K562 (cell line): ENCODE measurements at regions not wholly inside any gene's neighbourhood (a gene's known extent, or its start where the extent isn't known, plus 50 kb on each side); places are given as distances from the start of the nearest gene placed in this dataset.

Experiments used
- ATAC-seq: fragments of 200-7000 bp; cut with Tn5 transposase; 3 replicates; pipeline ENCODE4 v1.9.1; 2020; ENCODE audit warnings: moderate library complexity
- BruUV-seq: library from RNA; stranded (reverse); fragments of 400-500 nt; replicated peaks from 2 replicates; lab custom pipeline; 2021; lab: Mats Ljungman, UMichigan
- CTCF ChIA-PET: fragments of 300-600 bp; formaldehyde crosslinking; extraction: SDS; loops from one replicate; lab custom pipeline; 2021; ENCODE audit warnings: low intra/inter-chr PET ratio; lab: Yijun Ruan, JAX
- POLR2A ChIA-PET: fragments of 300-600, 350-650 bp; sonication (Branson Sonifier 250); formaldehyde crosslinking; extraction: SDS; loops from one replicate; lab custom pipeline; 2021; ENCODE audit warnings: antibody characterized with exemption, inconsistent platforms; lab: Yijun Ruan, JAX
- DNase-seq, 4 experiments: peaks; one replicate each; pipeline versions ENCODE4 v3.0.0 to v3.0.0-alpha.2; 2011 to 2018; ENCODE audit warnings: low spot score in 3 of 4, mixed read lengths in 3 of 4; ENCODE audit errors: extremely low read depth in 1 of 4
- FAIRE-seq: peaks from 2 replicates; lab custom pipeline; 2011; peaks lifted over from hg19 to GRCh38; lab: Jason Lieb, UNC
- H2AFZ ChIP-seq: 2 replicates; pipeline ENCODE4 v1.6.0; 2011; ENCODE audit warnings: low read depth, low read length, control low read depth, inconsistent platforms
- H3K27ac ChIP-seq: fragments of 200-600 bp; 3 replicates; pipeline ENCODE4 v1.8.0; 2011; ENCODE audit warnings: low read depth, mild to moderate bottlenecking, control low read depth, inconsistent platforms, low read length, moderate library complexity, mixed read lengths; ENCODE audit errors: extremely low read depth
- H3K27me3 ChIP-seq, 2 experiments: fragments of 300-600 bp in 1 of 2; 2 replicates in 1 of 2; 3 replicates in 1 of 2; pipeline versions ENCODE4 v1.6.0 to v1.8.0; 2011; ENCODE audit warnings: inconsistent platforms in 2 of 2, low read length in 2 of 2, mild to moderate bottlenecking in 1 of 2, mixed read lengths in 1 of 2, moderate library complexity in 1 of 2; ENCODE audit not compliant: control insufficient read depth in 2 of 2, insufficient read depth in 2 of 2
- H3K36me3 ChIP-seq: fragments of 300-600 bp; 3 replicates; pipeline ENCODE4 v1.8.0; 2011; ENCODE audit warnings: mild to moderate bottlenecking, low read length, inconsistent platforms; ENCODE audit not compliant: control insufficient read depth, insufficient read depth
- H3K4me1 ChIP-seq, 2 experiments: fragments of 200-600 bp in 1 of 2; replicated peaks in 1 of 2; 2 replicates in 1 of 2; 3 replicates in 1 of 2; pipeline versions ENCODE4 v1.5.1 to v1.8.0; 2011; ENCODE audit warnings: inconsistent platforms in 2 of 2, low read length in 2 of 2, mild to moderate bottlenecking in 1 of 2, mixed read lengths in 1 of 2, moderate library complexity in 1 of 2; ENCODE audit not compliant: control insufficient read depth in 2 of 2, insufficient read depth in 2 of 2
- H3K4me2 ChIP-seq: 2 replicates; pipeline ENCODE4 v1.6.1; 2011; ENCODE audit warnings: low read length, control low read depth, inconsistent platforms, mixed read lengths; ENCODE audit not compliant: insufficient read depth
- H3K4me3 ChIP-seq: fragments of 200-600 bp; sonication (generic), shearing (Covaris generic); 2 replicates; pipeline ENCODE4 v1.5.1; 2016; ENCODE audit warnings: control low read depth, inconsistent platforms
- H3K79me2 ChIP-seq: fragments of 200-600 bp; 3 replicates; pipeline ENCODE4 v1.8.0; 2011; ENCODE audit warnings: low read length, inconsistent platforms; ENCODE audit not compliant: control insufficient read depth, insufficient read depth
- H3K9ac ChIP-seq, 2 experiments: 2 replicates each; pipeline versions ENCODE4 v1.6.0 to v1.6.1; 2011; ENCODE audit warnings: low read depth in 2 of 2, low read length in 2 of 2, control low read depth in 1 of 2, inconsistent platforms in 1 of 2, mild to moderate bottlenecking in 1 of 2, mixed read lengths in 1 of 2; ENCODE audit not compliant: insufficient read depth in 1 of 2
- H3K9me1 ChIP-seq: one replicate; pipeline ENCODE4 v1.6.0; 2011; ENCODE audit warnings: inconsistent platforms, mild to moderate bottlenecking, low read length, moderate library complexity; ENCODE audit not compliant: control insufficient read depth, insufficient read depth
- H3K9me3 ChIP-seq: replicated peaks from 2 replicates; pipeline ENCODE4 v1.5.1; 2011; ENCODE audit warnings: low read depth, low read length, inconsistent platforms; ENCODE audit not compliant: control insufficient read depth, insufficient read depth
- H4K20me1 ChIP-seq: replicated peaks from 2 replicates; pipeline ENCODE4 v1.6.1; 2011; ENCODE audit warnings: low read length, inconsistent platforms, mixed read lengths; ENCODE audit not compliant: control insufficient read depth, insufficient read depth
- ARID2 ChIP-seq: fragments of 450-650 bp; IDR thresholded peaks from 2 replicates; pipeline ENCODE4 v1.6.1; 2017; ENCODE audit warnings: antibody characterized with exemption, mild to moderate bottlenecking
- BRF2 ChIP-seq: IDR thresholded peaks from 3 replicates; pipeline ENCODE4 v1.6.1; 2011; ENCODE audit warnings: borderline replicate concordance, mild to moderate bottlenecking; ENCODE audit not compliant: insufficient read length, insufficient read depth
- HIVEP1 ChIP-seq: fragments of 250-450 bp; sonication (Bioruptor Pico); IDR thresholded peaks from 2 replicates; pipeline ENCODE4 v1.4.0; 2020; ENCODE audit warnings: mild to moderate bottlenecking
- NCOA1 ChIP-seq: fragments of 450-650 bp; IDR thresholded peaks from 2 replicates; pipeline ENCODE4 v1.6.1; 2016; ENCODE audit warnings: low read depth
- NFE2 ChIP-seq: IDR thresholded peaks from 2 replicates; pipeline ENCODE4 v1.6.1; 2014; ENCODE audit warnings: antibody characterized with exemption, low read depth
- NR2C1 ChIP-seq, 2 experiments: fragments of 450-650 bp; IDR thresholded peaks; 2 replicates each; pipeline ENCODE4 v1.6.1; 2017; ENCODE audit warnings: mild to moderate bottlenecking in 2 of 2, antibody characterized with exemption in 1 of 2, inconsistent platforms in 1 of 2, missing compliant biosample characterization in 1 of 2, missing genetic modification characterization in 1 of 2
- RAD21 ChIP-seq, 2 experiments: fragments of 250-450 bp in 1 of 2; fragments of 450-650 bp in 1 of 2; sonication (Bioruptor Pico) in 1 of 2; formaldehyde crosslinking in 1 of 2; IDR thresholded peaks in 1 of 2; conservative IDR thresholded peaks in 1 of 2; 2 replicates each; pipeline versions ENCODE4 v1.4.0 to v1.8.0; 2020 to 2022; ENCODE audit warnings: mild to moderate bottlenecking in 2 of 2, moderate library complexity in 1 of 2
- ZBTB40 ChIP-seq, 2 experiments: fragments of 450-650 bp in 1 of 2; sonication (generic) in 1 of 2; formaldehyde crosslinking in 1 of 2; IDR thresholded peaks; 2 replicates each; pipeline versions ENCODE4 v1.7.1 to v1.9.0; 2016 to 2022; ENCODE audit warnings: inconsistent platforms in 1 of 2, mild to moderate bottlenecking in 1 of 2, missing genetic modification reagents in 1 of 2
- WGBS: fragments of 100-300 bp; shearing (Covaris generic); methylation state at CpG from one replicate; pipeline ENCODE4 v1.1.6; 2016; ENCODE audit warnings: low coverage, mixed read lengths; ENCODE audit not compliant: insufficient coverage; ENCODE audit errors: missing lambda C conversion rate; 5-methylcytosine and 5-hydroxymethylcytosine counted together
- in situ Hi-C: fragments of 300-500 bp; cut with MboI; formaldehyde crosslinking; loops from 4 replicates; pipeline ENCODE4 v1.15.0; 2018; ENCODE audit warnings: inconsistent platforms, mixed read lengths
- intact Hi-C: fragments of 100-400 bp; cut with micrococcal nuclease; formaldehyde crosslinking; loops from 2 replicates; pipeline ENCODE4 v1.14.2; 2022
- TF ChIP-seq, protein P1 (sequence below): sonication (generic); formaldehyde crosslinking; IDR thresholded peaks from 2 replicates; pipeline ENCODE4 v1.8.0; 2022; ENCODE audit warnings: missing genetic modification reagents, mild to moderate bottlenecking, borderline replicate concordance

GRCh38 chr4:33306131-33306530 lies 2586.0 kb downstream of the PCDH7 start:
- Histone ChIP-seq H4K20me1 (no peaks in the 10 kb centered on the region), H3K9me3 (no peaks in the 10 kb centered on the region), H3K79me2 (no peaks in the 10 kb centered on the region), H3K9me1 (no peaks in the 10 kb centered on the region), H3K4me2 (no peak overlapping the region), H2AFZ (no peak overlapping the region), H3K36me3 (no peaks in the 10 kb centered on the region), H3K4me1 (no peaks in the 10 kb centered on the region), H3K27ac (no peak overlapping the region), H3K9ac (no peak overlapping the region), H3K27me3 (no peaks in the 10 kb centered on the region), H3K4me3 (no peak overlapping the region)
- ATAC-seq (no peak), DNase-seq (no peak), FAIRE-seq (no peak)
- ChIA-PET POLR2A (no interaction called here), CTCF (no interaction called here)
- in situ Hi-C loops (no loop called here), intact Hi-C loops (no loop called here)
- WGBS: 0% methylated on average over 2 of the region's 2 CpGs
- BruUV-seq: no TSS peak
- TF ChIP-seq NFE2: no peak
- TF ChIP-seq RAD21 (CRISPR knock-in tag; conservative IDR thresholded peaks at IDR 0.05 in 1 of 2, IDR thresholded peaks at IDR 0.05 in 1 of 2): no peak
- TF ChIP-seq NCOA1: no peak
- TF ChIP-seq, protein P1, sequence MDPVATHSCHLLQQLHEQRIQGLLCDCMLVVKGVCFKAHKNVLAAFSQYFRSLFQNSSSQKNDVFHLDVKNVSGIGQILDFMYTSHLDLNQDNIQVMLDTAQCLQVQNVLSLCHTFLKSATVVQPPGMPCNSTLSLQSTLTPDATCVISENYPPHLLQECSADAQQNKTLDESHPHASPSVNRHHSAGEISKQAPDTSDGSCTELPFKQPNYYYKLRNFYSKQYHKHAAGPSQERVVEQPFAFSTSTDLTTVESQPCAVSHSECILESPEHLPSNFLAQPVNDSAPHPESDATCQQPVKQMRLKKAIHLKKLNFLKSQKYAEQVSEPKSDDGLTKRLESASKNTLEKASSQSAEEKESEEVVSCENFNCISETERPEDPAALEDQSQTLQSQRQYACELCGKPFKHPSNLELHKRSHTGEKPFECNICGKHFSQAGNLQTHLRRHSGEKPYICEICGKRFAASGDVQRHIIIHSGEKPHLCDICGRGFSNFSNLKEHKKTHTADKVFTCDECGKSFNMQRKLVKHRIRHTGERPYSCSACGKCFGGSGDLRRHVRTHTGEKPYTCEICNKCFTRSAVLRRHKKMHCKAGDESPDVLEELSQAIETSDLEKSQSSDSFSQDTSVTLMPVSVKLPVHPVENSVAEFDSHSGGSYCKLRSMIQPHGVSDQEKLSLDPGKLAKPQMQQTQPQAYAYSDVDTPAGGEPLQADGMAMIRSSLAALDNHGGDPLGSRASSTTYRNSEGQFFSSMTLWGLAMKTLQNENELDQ (CRISPR knock-in tag): no peak
- TF ChIP-seq ARID2: no peak
- no peak for TF ChIP-seq HIVEP1
- TF ChIP-seq ZBTB40 (IDR thresholded peaks at IDR 0.05): no peak
- no peak for TF ChIP-seq ZBTB40 (CRISPR knock-in tag; IDR thresholded peaks at IDR 0.05)
- TF ChIP-seq BRF2: no peak
- no peak for TF ChIP-seq NR2C1 (IDR thresholded peaks at IDR 0.05)
- no peak for TF ChIP-seq NR2C1 (tag; IDR thresholded peaks at IDR 0.05)
